Panc1 (cell line): ENCODE measurements at regions not wholly inside any gene's neighbourhood (a gene's known extent, or its start where the extent isn't known, plus 50 kb on each side); places are given as distances from the start of the nearest gene placed in this dataset.

Experiments used
- POLR2AphosphoS5 ChIP-seq: IDR thresholded peaks from 2 replicates; pipeline ENCODE4 v1.6.1; 2012; ENCODE audit warnings: mild to moderate bottlenecking, low read depth, low read length, moderate library complexity
- TF ChIP-seq, protein P1 (sequence below), 2 experiments: IDR thresholded peaks; 2 replicates each; pipeline ENCODE4 v1.6.1; 2011 to 2012; ENCODE audit warnings: low read depth in 2 of 2, control low read depth in 1 of 2, low read length in 1 of 2, mild to moderate bottlenecking in 1 of 2, moderate library complexity in 1 of 2; ENCODE audit not compliant: insufficient read depth in 1 of 2
- TF ChIP-seq, protein P2 (sequence below): fragments of 450-650 bp; IDR thresholded peaks from 2 replicates; pipeline ENCODE4 v1.5.1; 2017; ENCODE audit warnings: mild to moderate bottlenecking

DNA sequence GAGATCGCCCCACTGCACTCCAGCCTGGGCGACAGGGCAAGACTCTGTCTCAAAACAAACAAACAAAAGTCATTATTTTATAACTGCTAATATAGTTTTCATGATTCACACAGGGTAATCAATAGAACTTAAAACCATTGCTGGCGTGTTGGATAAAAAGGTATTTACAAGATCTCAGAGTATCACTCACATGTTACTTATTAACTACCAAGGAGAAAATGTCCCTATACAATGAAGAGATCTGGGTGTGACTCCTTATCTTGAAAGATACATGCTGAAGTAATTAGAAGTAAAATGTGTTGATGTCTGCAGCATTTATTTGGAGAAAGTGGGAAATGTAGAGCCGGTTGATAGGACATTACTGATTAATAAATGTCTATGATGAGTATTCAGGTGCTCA lies 57.3 kb upstream of the PIK3C2G start:
- TF ChIP-seq, protein P1, sequence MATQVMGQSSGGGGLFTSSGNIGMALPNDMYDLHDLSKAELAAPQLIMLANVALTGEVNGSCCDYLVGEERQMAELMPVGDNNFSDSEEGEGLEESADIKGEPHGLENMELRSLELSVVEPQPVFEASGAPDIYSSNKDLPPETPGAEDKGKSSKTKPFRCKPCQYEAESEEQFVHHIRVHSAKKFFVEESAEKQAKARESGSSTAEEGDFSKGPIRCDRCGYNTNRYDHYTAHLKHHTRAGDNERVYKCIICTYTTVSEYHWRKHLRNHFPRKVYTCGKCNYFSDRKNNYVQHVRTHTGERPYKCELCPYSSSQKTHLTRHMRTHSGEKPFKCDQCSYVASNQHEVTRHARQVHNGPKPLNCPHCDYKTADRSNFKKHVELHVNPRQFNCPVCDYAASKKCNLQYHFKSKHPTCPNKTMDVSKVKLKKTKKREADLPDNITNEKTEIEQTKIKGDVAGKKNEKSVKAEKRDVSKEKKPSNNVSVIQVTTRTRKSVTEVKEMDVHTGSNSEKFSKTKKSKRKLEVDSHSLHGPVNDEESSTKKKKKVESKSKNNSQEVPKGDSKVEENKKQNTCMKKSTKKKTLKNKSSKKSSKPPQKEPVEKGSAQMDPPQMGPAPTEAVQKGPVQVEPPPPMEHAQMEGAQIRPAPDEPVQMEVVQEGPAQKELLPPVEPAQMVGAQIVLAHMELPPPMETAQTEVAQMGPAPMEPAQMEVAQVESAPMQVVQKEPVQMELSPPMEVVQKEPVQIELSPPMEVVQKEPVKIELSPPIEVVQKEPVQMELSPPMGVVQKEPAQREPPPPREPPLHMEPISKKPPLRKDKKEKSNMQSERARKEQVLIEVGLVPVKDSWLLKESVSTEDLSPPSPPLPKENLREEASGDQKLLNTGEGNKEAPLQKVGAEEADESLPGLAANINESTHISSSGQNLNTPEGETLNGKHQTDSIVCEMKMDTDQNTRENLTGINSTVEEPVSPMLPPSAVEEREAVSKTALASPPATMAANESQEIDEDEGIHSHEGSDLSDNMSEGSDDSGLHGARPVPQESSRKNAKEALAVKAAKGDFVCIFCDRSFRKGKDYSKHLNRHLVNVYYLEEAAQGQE (IDR thresholded peaks at IDR 0.05; ENCODE audit: insufficient read depth in 1 of 2, low read depth in 2 of 2, low read length in 1 of 2): no peak
- TF ChIP-seq, protein P2, sequence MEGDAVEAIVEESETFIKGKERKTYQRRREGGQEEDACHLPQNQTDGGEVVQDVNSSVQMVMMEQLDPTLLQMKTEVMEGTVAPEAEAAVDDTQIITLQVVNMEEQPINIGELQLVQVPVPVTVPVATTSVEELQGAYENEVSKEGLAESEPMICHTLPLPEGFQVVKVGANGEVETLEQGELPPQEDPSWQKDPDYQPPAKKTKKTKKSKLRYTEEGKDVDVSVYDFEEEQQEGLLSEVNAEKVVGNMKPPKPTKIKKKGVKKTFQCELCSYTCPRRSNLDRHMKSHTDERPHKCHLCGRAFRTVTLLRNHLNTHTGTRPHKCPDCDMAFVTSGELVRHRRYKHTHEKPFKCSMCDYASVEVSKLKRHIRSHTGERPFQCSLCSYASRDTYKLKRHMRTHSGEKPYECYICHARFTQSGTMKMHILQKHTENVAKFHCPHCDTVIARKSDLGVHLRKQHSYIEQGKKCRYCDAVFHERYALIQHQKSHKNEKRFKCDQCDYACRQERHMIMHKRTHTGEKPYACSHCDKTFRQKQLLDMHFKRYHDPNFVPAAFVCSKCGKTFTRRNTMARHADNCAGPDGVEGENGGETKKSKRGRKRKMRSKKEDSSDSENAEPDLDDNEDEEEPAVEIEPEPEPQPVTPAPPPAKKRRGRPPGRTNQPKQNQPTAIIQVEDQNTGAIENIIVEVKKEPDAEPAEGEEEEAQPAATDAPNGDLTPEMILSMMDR: no peak
- no peak for TF ChIP-seq POLR2AphosphoS5
